Activated CD8-positive, alpha-beta memory T cell treated with anti-CD3 and anti-CD28 coated beads, Interleukin-2, amount 10 ng/mL, durations not matched to agents 7 days and 5 days (primary cell): ENCODE measurements at regions not wholly inside any gene's neighbourhood (a gene's known extent, or its start where the extent isn't known, plus 50 kb on each side); places are given as distances from the start of the nearest gene placed in this dataset.

Experiments used
- ATAC-seq: fragments of 150-1000 bp; cut with Tn5 transposase; one replicate; pipeline ENCODE4 v1.10.0; 2021; ENCODE audit warnings: moderate library complexity
- CTCF ChIA-PET: fragments of 350-600 bp; sonication (Branson Sonifier 250); formaldehyde crosslinking; loops from one replicate; lab custom pipeline; 2021; ENCODE audit warnings: antibody characterized with exemption; lab: Charles Lee
- DNase-seq: peaks from one replicate; pipeline ENCODE4 v3.0.0-alpha.2; 2020
- H3K27ac Mint-ChIP-seq: one replicate; pipeline ENCODE4 v1.8.0; 2021; ENCODE audit warnings: mild to moderate bottlenecking, mixed read lengths
- H3K27me3 Mint-ChIP-seq: one replicate; pipeline ENCODE4 v1.8.0; 2021; ENCODE audit warnings: mixed read lengths
- H3K36me3 Mint-ChIP-seq: one replicate; pipeline ENCODE4 v1.8.0; 2021; ENCODE audit warnings: mild to moderate bottlenecking, mixed read lengths
- H3K4me1 Mint-ChIP-seq: one replicate; pipeline ENCODE4 v1.8.0; 2021; ENCODE audit warnings: mixed read lengths
- H3K4me3 Mint-ChIP-seq: one replicate; pipeline ENCODE4 v1.8.0; 2021; ENCODE audit warnings: mild to moderate bottlenecking, moderate library complexity, mixed read lengths
- H3K9me3 Mint-ChIP-seq: one replicate; pipeline ENCODE4 v1.8.0; 2022; ENCODE audit warnings: low read depth, mixed read lengths

DNA sequence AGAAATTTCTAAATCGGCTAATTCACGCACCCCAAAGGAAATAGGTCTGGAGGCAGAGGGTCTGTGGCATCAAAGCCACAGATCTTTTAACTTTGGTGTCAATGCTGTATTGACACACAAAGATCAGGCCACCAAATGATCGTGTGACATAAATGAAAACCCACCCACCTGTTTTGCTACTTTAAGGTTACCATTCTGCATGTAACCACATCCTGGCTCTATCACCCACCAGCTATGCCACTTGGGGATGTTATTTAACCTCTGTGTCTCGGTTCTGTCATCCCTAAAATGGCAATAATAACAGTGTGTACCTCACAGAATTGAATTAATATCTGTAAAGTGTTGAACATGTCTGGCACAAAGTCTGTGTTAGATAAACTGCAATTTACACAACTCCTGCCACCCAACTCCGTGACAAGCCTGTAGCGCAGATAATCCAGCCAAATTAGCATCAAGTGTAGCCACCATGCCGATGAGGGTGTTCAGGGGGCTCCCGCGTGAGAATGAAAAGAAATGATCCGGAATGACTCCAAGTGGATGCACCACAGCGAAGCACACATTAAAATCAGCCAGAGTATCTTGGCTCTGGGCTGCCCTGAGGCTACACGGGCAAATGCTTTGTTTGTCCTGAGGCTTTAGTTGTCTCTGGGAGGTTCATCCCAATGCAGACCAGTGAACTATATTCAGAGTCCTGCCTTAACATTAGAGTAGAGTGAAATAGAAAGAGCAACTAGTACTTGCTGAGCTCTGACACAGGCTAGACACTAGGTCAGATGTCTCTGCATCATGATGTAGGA is 158.4 kb upstream of the NEBL start:
- Mint-ChIP-seq H3K27me3 (no peaks in the 10 kb centered on the region), H3K4me1 (peaks cover 2% of the 10 kb centered on the region), H3K27ac (no peak overlapping the region), H3K4me3 (no peak overlapping the region), H3K9me3 (peaks cover 7% of the 10 kb centered on the region), H3K36me3 (no peaks in the 10 kb centered on the region)
- CTCF ChIA-PET, result no interaction called here
- DNase-seq, result no peak
- ATAC-seq, result no peak

DNA sequence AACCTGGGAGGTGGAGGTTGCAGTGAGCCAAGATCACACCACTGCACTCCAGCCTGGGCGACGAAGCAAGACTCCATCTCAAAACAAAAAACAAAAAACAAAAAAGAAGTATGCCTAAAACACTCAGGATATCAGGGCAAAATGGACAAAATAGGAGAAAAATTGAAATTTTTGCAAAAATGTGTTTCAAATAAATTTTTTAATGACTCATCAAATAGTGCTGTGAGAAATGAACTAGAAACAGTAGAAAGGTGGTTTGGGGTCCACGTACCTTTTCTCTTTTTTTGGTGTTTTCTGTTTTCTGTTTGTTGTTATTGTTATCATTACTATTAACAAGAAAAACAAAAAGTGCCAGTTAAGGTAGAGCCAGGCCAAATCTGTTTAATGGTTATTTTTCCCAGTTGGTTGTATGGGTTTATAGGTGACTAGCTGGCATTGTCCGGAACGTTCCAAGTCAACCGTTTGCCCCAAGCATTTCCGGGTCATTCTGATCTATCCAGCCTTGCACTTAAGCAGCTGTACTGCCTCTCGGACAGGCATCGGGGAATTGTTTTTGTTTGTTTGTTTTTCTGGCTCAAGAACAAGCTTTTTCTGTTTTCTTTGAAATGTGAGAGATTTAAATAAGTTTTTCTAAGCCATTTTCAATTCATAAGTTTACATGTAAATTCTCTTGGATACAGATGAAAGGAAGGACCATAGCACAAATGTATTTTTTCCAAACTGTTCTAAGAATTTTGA is 157.0 kb upstream of the NEBL start:
- Mint-ChIP-seq H3K4me1 (peaks cover 2% of the 10 kb centered on the region), H3K27ac (no peak overlapping the region), H3K9me3 (peaks cover 6% of the 10 kb centered on the region), H3K27me3 (no peaks in the 10 kb centered on the region), H3K36me3 (no peaks in the 10 kb centered on the region), H3K4me3 (no peak overlapping the region)
- CTCF ChIA-PET, result no interaction called here
- ATAC-seq (no peak), DNase-seq (no peak)

DNA sequence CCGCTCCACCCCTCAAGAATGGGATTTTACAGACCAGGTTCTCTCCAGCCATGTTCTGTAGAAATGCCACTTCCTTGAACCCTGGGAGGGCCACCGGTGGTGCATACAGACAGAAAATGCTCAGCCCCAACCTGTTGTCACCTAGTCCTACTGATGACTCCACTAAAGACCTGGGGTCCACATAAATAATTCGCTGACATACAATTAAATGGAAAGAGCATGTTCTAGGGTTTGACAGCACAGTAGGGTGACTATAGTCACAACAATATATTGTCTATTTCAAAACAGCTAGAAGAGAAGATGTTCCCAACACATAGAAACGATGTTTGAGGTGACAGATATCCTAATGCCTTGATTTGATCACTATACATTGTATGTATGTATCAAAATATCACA is 155.6 kb upstream of the NEBL start:
- no peak overlapping the region for H3K4me3 Mint-ChIP-seq

DNA sequence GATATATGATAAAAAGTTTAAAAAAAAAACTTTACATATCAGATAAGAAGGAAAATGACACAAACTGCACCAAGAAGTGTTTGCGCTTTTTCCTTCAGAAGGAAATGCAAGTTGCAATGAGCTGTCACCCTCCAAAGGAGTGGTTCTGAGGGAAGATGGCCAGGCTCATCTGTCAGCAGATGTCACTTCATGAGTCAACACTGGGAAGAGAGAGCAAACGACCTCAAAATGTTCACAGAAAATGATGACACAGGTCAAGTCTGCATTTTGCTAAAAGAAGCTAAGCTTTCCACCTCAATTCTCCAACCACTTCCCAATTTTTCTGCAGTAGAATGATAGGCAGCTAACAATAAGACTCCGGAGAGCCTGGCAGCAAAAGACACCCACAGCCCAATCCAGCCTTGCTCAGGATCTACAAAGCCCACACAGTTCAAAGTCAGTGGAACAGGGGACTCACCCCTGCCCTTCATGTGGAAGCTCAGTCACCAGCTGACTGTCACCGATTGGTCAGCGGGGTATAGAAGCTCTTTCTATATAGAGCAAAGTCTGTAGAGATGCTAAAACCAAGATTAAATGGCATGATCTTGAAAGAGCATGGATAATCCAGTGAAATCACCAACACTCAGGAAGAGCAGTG is 155.1 kb upstream of the NEBL start:
- CTCF ChIA-PET, result no interaction called here
- Mint-ChIP-seq H3K9me3 (peaks cover 6% of the 10 kb centered on the region), H3K27ac (no peak overlapping the region), H3K36me3 (no peaks in the 10 kb centered on the region), H3K27me3 (no peaks in the 10 kb centered on the region), H3K4me3 (no peak overlapping the region), H3K4me1 (peaks cover 2% of the 10 kb centered on the region)
- ATAC-seq, result no peak
- DNase-seq, result no peak

More for the DNA sequence above, 155.6 kb upstream of the NEBL start:
- DNase-seq (no peak), ATAC-seq (no peak)
- Mint-ChIP-seq H3K4me1 (peaks cover 2% of the 10 kb centered on the region), H3K9me3 (peaks cover 6% of the 10 kb centered on the region), H3K36me3 (no peaks in the 10 kb centered on the region), H3K27me3 (no peaks in the 10 kb centered on the region), H3K27ac (no peak overlapping the region)
- CTCF ChIA-PET, result no interaction called here

DNA sequence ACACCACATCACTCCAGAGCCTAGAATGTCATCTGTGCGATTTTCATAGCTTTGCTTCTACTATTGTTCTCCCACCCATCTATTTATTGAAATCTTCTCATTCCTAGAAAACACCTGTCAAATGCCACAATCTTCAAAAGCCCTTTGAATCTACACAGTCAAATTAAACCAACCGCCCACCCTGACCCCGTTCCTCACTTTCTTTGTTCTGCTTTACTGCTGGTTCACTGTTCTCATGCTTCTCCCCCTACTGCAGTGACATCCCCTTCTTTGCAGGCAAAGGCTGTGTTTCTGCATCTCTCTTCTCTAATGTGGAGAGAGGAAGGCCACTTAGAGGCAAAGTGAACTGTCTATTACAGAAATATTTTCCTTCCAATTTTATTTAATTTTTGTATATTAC is 152.4 kb upstream of the NEBL start:
- H3K4me3 Mint-ChIP-seq, result no peak overlapping the region
- no peak for ATAC-seq
- H3K27me3 Mint-ChIP-seq, result no peaks in the 10 kb centered on the region
- no peaks in the 10 kb centered on the region for H3K36me3 Mint-ChIP-seq
- DNase-seq, result no peak
- no peak overlapping the region for H3K27ac Mint-ChIP-seq
- peaks cover 6% of the 10 kb centered on the region for H3K9me3 Mint-ChIP-seq
- no peaks in the 10 kb centered on the region for H3K4me1 Mint-ChIP-seq
- CTCF ChIA-PET, result no interaction called here

DNA sequence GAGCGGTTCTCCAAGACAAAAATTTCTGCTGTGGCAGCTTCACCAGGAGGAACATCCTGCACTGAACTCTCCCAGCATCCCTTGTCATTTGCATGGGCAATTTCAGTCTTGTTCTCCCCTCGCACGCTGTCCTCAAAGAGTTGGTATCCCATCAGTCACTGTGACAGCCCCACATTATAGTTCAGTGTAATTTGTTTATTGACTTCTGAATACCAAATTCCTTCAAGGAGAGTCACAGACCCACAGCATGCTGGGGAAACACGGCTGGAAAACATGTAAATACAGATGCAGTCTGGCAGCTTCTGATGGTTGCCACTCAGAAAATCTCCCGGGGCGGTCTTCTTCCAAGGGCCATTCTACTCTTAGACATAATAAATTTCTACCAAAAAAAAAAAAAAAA is 151.0 kb upstream of the NEBL start:
- ATAC-seq, result no peak
- Mint-ChIP-seq H3K27me3 (no peaks in the 10 kb centered on the region), H3K4me3 (no peak overlapping the region), H3K27ac (no peak overlapping the region), H3K9me3 (peaks cover 6% of the 10 kb centered on the region), H3K36me3 (no peaks in the 10 kb centered on the region), H3K4me1 (no peaks in the 10 kb centered on the region)
- no peak for DNase-seq
- CTCF ChIA-PET, result no interaction called here

DNA sequence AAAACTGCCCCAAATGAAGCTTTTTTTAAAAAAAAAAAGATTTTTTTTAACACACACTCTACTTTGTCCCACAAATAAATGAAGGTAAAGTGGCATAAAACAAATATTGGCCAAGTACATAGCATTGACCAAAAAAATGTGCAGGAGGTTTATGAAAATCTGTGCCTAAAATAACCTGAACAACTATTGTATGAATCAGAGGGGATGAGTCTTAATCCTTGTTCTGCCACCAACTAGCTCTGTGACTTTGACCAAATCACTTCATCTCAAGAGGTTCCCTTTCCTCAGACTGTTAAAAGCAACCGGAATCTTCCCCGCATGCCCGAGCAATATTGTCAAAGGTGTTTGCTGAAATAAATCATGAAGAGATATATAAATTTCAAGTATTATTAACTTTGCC is 150.4 kb upstream of the NEBL start:
- ATAC-seq (no peak), DNase-seq (no peak)
- H3K4me1 Mint-ChIP-seq, result no peaks in the 10 kb centered on the region
- H3K4me3 Mint-ChIP-seq, result no peak overlapping the region
- no peaks in the 10 kb centered on the region for H3K36me3 Mint-ChIP-seq
- CTCF ChIA-PET, result no interaction called here
- H3K9me3 Mint-ChIP-seq, result peaks cover 4% of the 10 kb centered on the region
- H3K27me3 Mint-ChIP-seq, result no peaks in the 10 kb centered on the region
- no peak overlapping the region for H3K27ac Mint-ChIP-seq

DNA sequence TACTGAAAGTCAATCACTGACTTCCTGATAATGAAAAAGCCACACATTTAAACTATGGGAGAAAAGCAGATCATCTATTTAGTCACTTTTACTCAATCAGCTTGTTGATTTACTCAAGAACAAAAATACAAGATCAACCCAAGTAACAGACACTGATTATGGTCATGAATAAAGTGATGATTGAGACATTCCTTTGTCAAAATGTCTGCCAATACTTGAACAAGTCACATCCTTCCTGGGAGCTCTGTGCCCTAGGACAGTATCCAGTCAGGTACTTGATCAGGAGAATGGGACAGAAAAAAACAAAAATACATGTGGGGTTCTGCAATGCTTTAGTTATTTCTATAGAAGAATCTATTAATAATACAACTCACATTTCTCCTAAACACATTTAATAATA is 150.0 kb upstream of the NEBL start:
- CTCF ChIA-PET, result no interaction called here
- H3K36me3 Mint-ChIP-seq, result no peaks in the 10 kb centered on the region

DNA sequence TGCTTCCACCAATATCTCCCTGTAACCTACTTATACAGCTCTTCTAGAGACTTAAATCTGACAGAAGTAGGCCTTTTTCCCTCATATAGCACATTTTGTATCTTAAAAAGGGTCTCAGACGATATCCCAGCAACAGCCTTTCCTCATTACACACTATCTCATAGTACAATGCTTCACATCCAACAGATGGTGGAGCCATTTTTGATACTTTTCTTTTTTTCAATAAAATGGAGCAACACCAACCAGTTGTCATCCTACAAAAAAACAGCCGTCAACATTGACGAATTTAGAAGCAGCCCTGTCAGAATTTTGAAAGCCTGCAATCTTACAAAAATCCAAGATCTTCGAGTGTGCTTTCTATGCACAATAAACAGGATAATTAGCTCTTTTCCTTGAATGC is 145.9 kb upstream of the NEBL start:
- H3K4me1 Mint-ChIP-seq, result no peaks in the 10 kb centered on the region
- H3K9me3 Mint-ChIP-seq, result no peaks in the 10 kb centered on the region
- H3K4me3 Mint-ChIP-seq, result no peak overlapping the region
- no peaks in the 10 kb centered on the region for H3K36me3 Mint-ChIP-seq
- CTCF ChIA-PET, result no interaction called here
- H3K27me3 Mint-ChIP-seq, result no peaks in the 10 kb centered on the region
- ATAC-seq (no peak), DNase-seq (no peak)
- H3K27ac Mint-ChIP-seq, result no peak overlapping the region

More for the DNA sequence above, 150.0 kb upstream of the NEBL start:
- no peaks in the 10 kb centered on the region for H3K27me3 Mint-ChIP-seq
- peaks cover 4% of the 10 kb centered on the region for H3K9me3 Mint-ChIP-seq
- H3K4me1 Mint-ChIP-seq, result no peaks in the 10 kb centered on the region
- no peak overlapping the region for H3K4me3 Mint-ChIP-seq
- no peak overlapping the region for H3K27ac Mint-ChIP-seq
- ATAC-seq (no peak), DNase-seq (no peak)

DNA sequence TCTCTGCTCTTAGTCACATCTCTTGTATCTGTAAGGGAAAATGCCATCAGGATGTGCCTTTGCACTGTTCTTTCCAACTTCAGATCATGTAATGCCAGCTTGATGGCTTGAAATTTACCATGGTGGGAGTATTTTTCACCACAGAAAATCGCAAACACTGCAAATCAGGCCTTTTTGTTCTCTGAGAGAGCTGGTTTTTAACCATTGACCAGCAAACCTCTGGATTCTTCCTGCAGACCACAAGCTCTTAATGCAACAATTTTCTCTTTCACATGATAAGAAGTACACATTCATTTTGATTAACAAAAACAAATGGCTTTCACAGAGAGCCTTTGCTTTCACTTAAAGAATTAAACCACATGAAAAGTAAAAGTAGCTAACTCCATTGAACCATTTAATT is 145.4 kb upstream of the NEBL start:
- ATAC-seq (no peak), DNase-seq (no peak)
- H3K4me1 Mint-ChIP-seq, result no peaks in the 10 kb centered on the region
- no peaks in the 10 kb centered on the region for H3K27me3 Mint-ChIP-seq
- H3K36me3 Mint-ChIP-seq, result no peaks in the 10 kb centered on the region
- H3K9me3 Mint-ChIP-seq, result no peaks in the 10 kb centered on the region
- CTCF ChIA-PET, result no interaction called here
- no peak overlapping the region for H3K27ac Mint-ChIP-seq
- no peak overlapping the region for H3K4me3 Mint-ChIP-seq

DNA sequence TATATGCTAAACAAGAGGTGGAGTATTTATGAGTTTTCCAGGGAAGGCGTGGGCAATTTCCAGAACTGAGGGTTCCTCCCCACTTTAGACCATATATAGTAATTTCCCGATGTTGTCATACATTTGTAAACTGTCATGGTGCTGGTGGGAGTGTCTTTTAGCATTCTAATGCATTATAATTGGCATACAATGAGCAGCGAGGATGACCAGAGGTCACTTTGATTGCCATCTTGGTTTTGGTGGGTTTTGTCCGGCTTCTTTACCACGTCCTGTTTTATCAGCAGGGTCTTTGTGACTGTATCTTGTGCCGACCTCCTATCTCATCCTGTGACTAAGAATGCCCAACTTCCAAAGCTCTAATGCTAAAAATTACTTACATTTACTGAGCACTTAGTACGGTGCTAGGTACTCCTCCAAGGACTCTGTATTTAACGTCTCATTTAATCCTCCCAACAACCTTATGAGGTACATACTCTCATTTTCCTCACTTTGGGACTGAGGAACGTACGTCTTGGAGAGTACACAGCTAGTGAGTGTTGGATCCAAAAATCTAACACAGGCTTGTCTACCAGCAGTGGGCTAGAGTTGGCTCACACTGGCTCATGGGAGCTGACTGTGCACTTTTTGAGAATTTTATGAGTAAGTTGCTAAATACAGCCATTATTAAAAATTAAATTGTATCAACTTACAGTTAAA is 144.8 kb upstream of the NEBL start:
- no peaks in the 10 kb centered on the region for H3K9me3 Mint-ChIP-seq
- no peaks in the 10 kb centered on the region for H3K27me3 Mint-ChIP-seq
- ATAC-seq (no peak), DNase-seq (no peak)
- no peaks in the 10 kb centered on the region for H3K4me1 Mint-ChIP-seq
- no peaks in the 10 kb centered on the region for H3K36me3 Mint-ChIP-seq
- H3K4me3 Mint-ChIP-seq, result no peak overlapping the region
- no peak overlapping the region for H3K27ac Mint-ChIP-seq
- CTCF ChIA-PET, result no interaction called here

DNA sequence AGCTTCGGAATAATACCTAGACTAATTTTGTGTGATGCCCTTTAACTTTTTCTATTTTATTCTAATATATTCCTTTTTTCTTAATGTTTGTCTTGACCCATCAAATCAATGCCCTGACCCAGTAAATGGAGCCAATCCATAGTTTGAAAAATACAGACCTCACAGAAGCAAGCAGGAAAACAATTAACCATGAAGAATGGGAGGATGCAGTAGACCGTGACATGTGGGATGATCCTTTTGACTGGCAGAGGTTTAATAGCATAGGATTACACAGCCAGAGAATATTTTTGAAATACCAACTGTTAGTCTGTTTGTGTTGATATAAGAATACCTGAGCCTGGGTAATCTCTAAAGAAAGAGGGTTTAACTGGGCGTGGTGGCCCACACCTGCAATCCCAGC is 142.6 kb upstream of the NEBL start:
- no peak for DNase-seq
- Mint-ChIP-seq H3K9me3 (no peaks in the 10 kb centered on the region), H3K27me3 (no peaks in the 10 kb centered on the region), H3K36me3 (no peaks in the 10 kb centered on the region), H3K4me1 (no peaks in the 10 kb centered on the region), H3K4me3 (no peak overlapping the region), H3K27ac (no peak overlapping the region)
- CTCF ChIA-PET, result no interaction called here
- no peak for ATAC-seq

DNA sequence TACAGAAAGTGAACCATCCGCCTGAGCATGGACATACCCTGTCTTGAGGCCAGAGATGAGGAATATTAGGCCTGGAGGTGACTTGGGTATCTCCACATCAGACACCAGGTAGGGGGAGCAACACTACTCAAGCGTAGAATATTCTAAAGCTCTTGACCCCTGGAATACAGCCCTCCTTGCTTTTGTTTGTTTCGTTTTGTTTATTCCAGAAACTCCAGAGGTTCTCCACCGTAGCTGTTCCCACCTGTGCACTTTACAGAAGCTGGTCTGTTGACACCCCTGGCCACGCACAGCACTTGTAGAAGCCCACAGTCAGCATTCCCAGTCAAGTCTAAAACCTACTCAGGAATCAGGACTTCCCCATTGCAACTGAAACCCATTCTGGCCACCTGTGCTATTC is 139.6 kb upstream of the NEBL start:
- H3K36me3 Mint-ChIP-seq, result no peaks in the 10 kb centered on the region
- H3K4me3 Mint-ChIP-seq, result no peak overlapping the region
- no peaks in the 10 kb centered on the region for H3K27me3 Mint-ChIP-seq
- CTCF ChIA-PET, result no interaction called here
- H3K27ac Mint-ChIP-seq, result no peak overlapping the region
- DNase-seq (no peak), ATAC-seq (no peak)
- no peaks in the 10 kb centered on the region for H3K9me3 Mint-ChIP-seq
- no peaks in the 10 kb centered on the region for H3K4me1 Mint-ChIP-seq
